ENCODE measurements at regions not wholly inside any gene's neighbourhood (a gene's known extent, or its start where the extent isn't known, plus 50 kb on each side); places are given as distances from the start of the nearest gene placed in this dataset.

- no peaks in the 10 kb centered on the region for H3K27me3 ChIP-seq (ENCODE audit: insufficient read depth, low read length)
- no peaks in the 10 kb centered on the region for H3K36me3 ChIP-seq (ENCODE audit: insufficient read depth, low read length)
- TF ChIP-seq CTCF (IDR thresholded peaks at IDR 0.05; ENCODE audit: low read length) (no peak), EZH2 (IDR thresholded peaks at IDR 0.05; ENCODE audit: borderline replicate concordance, low read length) (no peak)
- H3K79me2 ChIP-seq (ENCODE audit: insufficient read depth, low read length) = no peaks in the 10 kb centered on the region
- no peak overlapping the region for H3K4me2 ChIP-seq (ENCODE audit: low read length)
- H3K9me2 ChIP-seq (ENCODE audit: low read depth, low read length) = no peaks in the 10 kb centered on the region
- H3F3A ChIP-seq (ENCODE audit: insufficient read depth, low read length) = no peaks in the 10 kb centered on the region
- no peaks in the 10 kb centered on the region for H3K4me1 ChIP-seq (ENCODE audit: insufficient read depth, low read length, severe bottlenecking)
- no peak overlapping the region for H3K27ac ChIP-seq (ENCODE audit: low read depth, low read length, poor library complexity, severe bottlenecking)
- no peaks in the 10 kb centered on the region for H4K20me1 ChIP-seq (ENCODE audit: insufficient read depth, low read length)
- no peak overlapping the region for H2AFZ ChIP-seq (ENCODE audit: low read length)
- H3K9me3 ChIP-seq (ENCODE audit: low read length) = no peaks in the 10 kb centered on the region
- H3K4me3 ChIP-seq (ENCODE audit: low read depth, low read length, poor library complexity, severe bottlenecking) = no peak overlapping the region
- no peak overlapping the region for H3K9ac ChIP-seq (ENCODE audit: low read length)
Measured at GRCh38 chr3:87076946-87077345, 86.0 kb upstream of the VGLL3 start.

- no peak overlapping the region for H3K27ac ChIP-seq (ENCODE audit: low read depth, low read length, poor library complexity, severe bottlenecking)
- no peaks in the 10 kb centered on the region for H3K4me1 ChIP-seq (ENCODE audit: insufficient read depth, low read length, severe bottlenecking)
- no peak overlapping the region for H3K4me2 ChIP-seq (ENCODE audit: low read length)
- no peak overlapping the region for H3K9ac ChIP-seq (ENCODE audit: low read length)
- no peaks in the 10 kb centered on the region for H4K20me1 ChIP-seq (ENCODE audit: insufficient read depth, low read length)
- H3F3A ChIP-seq (ENCODE audit: insufficient read depth, low read length) = no peaks in the 10 kb centered on the region
- no peak overlapping the region for H3K4me3 ChIP-seq (ENCODE audit: low read depth, low read length, poor library complexity, severe bottlenecking)
- no peak for TF ChIP-seq CTCF (IDR thresholded peaks at IDR 0.05; ENCODE audit: low read length)
- no peak for TF ChIP-seq EZH2 (IDR thresholded peaks at IDR 0.05; ENCODE audit: borderline replicate concordance, low read length)
- no peaks in the 10 kb centered on the region for H3K36me3 ChIP-seq (ENCODE audit: insufficient read depth, low read length)
- no peaks in the 10 kb centered on the region for H3K27me3 ChIP-seq (ENCODE audit: insufficient read depth, low read length)
- H3K79me2 ChIP-seq (ENCODE audit: insufficient read depth, low read length) = no peaks in the 10 kb centered on the region
- no peaks in the 10 kb centered on the region for H3K9me2 ChIP-seq (ENCODE audit: low read depth, low read length)
- H2AFZ ChIP-seq (ENCODE audit: low read length) = no peak overlapping the region
- no peaks in the 10 kb centered on the region for H3K9me3 ChIP-seq (ENCODE audit: low read length)
Measured at GRCh38 chr3:87073496-87074145, 82.7 kb upstream of the VGLL3 start.

- H3K4me2 ChIP-seq (ENCODE audit: low read length) = no peak overlapping the region
- TF ChIP-seq EZH2 (IDR thresholded peaks at IDR 0.05; ENCODE audit: borderline replicate concordance, low read length) = no peak
- no peak for TF ChIP-seq CTCF (IDR thresholded peaks at IDR 0.05; ENCODE audit: low read length)
- H3F3A ChIP-seq (ENCODE audit: insufficient read depth, low read length) = no peaks in the 10 kb centered on the region
- no peaks in the 10 kb centered on the region for H3K27me3 ChIP-seq (ENCODE audit: insufficient read depth, low read length)
- no peak overlapping the region for H3K27ac ChIP-seq (ENCODE audit: low read depth, low read length, poor library complexity, severe bottlenecking)
- no peaks in the 10 kb centered on the region for H3K9me3 ChIP-seq (ENCODE audit: low read length)
- H4K20me1 ChIP-seq (ENCODE audit: insufficient read depth, low read length) = no peaks in the 10 kb centered on the region
- no peak overlapping the region for H3K4me3 ChIP-seq (ENCODE audit: low read depth, low read length, poor library complexity, severe bottlenecking)
- no peaks in the 10 kb centered on the region for H3K79me2 ChIP-seq (ENCODE audit: insufficient read depth, low read length)
- no peak overlapping the region for H2AFZ ChIP-seq (ENCODE audit: low read length)
- no peak overlapping the region for H3K9ac ChIP-seq (ENCODE audit: low read length)
- no peaks in the 10 kb centered on the region for H3K4me1 ChIP-seq (ENCODE audit: insufficient read depth, low read length, severe bottlenecking)
- H3K9me2 ChIP-seq (ENCODE audit: low read depth, low read length) = no peaks in the 10 kb centered on the region
- no peaks in the 10 kb centered on the region for H3K36me3 ChIP-seq (ENCODE audit: insufficient read depth, low read length)
Measured at GRCh38 chr3:87072446-87072845, 81.5 kb upstream of the VGLL3 start.
